ENCODE measurements at regions not wholly inside any gene's neighbourhood (a gene's known extent, or its start where the extent isn't known, plus 50 kb on each side); places are given as distances from the start of the nearest gene placed in this dataset.

DNA sequence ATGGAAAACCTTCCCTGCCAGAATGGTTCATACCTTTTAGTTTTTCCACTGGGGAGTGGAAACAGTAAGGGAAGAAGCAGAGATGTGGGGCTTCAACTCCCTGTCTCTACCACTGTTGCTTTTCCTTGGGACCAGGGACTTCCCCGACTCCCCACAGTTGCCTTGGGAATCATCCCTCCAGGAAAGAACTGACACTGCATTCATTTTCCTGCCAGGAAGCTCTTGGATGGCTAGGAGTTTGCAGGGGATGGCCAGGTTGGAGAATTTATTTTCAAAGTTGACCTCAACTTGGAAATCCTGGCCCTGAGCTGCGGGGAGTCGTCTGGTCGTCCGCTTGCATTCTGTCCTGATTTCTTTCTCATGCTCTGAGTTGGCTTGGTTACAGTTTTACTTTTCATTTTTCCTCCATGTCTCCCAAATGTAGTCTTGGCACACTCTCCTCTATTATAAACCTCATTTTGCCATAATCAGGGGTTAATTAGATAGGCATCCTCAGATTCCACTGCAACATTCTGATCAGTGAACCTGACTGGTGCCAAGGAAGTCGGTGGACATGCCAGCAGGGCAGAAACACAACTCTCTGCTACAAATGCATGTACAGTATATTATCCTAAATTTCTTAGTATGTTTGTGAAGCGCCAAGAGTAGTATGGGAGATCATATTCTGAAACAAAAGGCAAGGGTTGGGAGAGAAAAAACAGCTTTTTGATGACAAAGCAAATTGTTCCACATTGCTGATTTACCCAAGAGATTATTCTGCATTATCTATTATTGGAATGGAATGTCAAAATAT is 220.5 kb upstream of the XYLT1 start:
- H3K9me3 Mint-ChIP-seq = no peaks in the 10 kb centered on the region
- no peaks in the 10 kb centered on the region for H3K36me3 Mint-ChIP-seq
- H3K27ac Mint-ChIP-seq = no peak overlapping the region
- ATAC-seq (no peak), DNase-seq (no peak)
- POLR2A ChIA-PET = no interaction called here
- H3K27me3 Mint-ChIP-seq = peaks cover 10 to 24% (median 11%) of the 10 kb centered on the region in 5 donors
- H3K4me3 Mint-ChIP-seq = no peak overlapping the region
- H3K4me1 Mint-ChIP-seq = no peaks in the 10 kb centered on the region

- H3K36me3 Mint-ChIP-seq = peaks cover 0 to 4% (median 0%) of the 10 kb centered on the region in 3 donors
- DNase-seq (no peak), ATAC-seq (no peak)
- POLR2A ChIA-PET = no interaction called here
- H3K9me3 Mint-ChIP-seq = peaks cover 0 to 9% (median 4%) of the 10 kb centered on the region in 9 donors
- no peak overlapping the region for H3K4me3 Mint-ChIP-seq
- H3K4me1 Mint-ChIP-seq = no peaks in the 10 kb centered on the region
- H3K27ac Mint-ChIP-seq = no peak overlapping the region
- H3K27me3 Mint-ChIP-seq = peaks cover 8 to 20% (median 17%) of the 10 kb centered on the region in 5 donors
Measured at GRCh38 chr16:17685447-17685846, 214.7 kb upstream of the XYLT1 start.

- H3K4me1 Mint-ChIP-seq = no peaks in the 10 kb centered on the region
- peaks cover 0 to 17% (median 13%) of the 10 kb centered on the region in 9 donors for H3K9me3 Mint-ChIP-seq
- ATAC-seq (no peak), DNase-seq (no peak)
- no peak overlapping the region for H3K27ac Mint-ChIP-seq
- POLR2A ChIA-PET = no interaction called here
- H3K36me3 Mint-ChIP-seq = peaks cover 0 to 10% (median 0%) of the 10 kb centered on the region in 3 donors
- H3K27me3 Mint-ChIP-seq = peaks cover 10 to 20% (median 17%) of the 10 kb centered on the region in 5 donors
- H3K4me3 Mint-ChIP-seq = no peak overlapping the region
Measured at GRCh38 chr16:17683281-17683680, 212.5 kb upstream of the XYLT1 start.

DNA sequence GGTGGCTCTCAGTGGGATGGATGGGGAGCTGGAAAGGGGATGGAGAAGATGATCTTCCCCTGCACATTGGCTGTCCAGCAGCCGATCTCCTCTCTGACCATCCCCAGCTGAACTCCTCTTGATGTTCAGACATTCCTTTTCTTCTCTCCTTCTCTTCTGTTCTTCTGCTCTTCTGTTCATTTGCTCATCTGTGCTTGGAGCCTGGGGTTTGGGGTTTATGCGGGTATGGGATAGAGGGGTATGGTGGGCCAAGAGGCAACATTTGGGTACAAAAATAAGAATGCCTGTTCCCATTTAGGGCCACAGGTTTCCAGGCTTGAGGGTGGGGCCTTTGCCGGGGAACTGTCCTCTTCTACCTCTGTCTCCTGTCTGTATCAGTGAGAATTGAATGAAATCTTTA is 205.4 kb upstream of the XYLT1 start:
- ATAC-seq (no peak), DNase-seq (no peak)
- Mint-ChIP-seq H3K36me3 (peaks cover 0 to 10% (median 0%) of the 10 kb centered on the region in 3 donors), H3K4me3 (no peak overlapping the region), H3K9me3 (peaks cover 0 to 17% (median 14%) of the 10 kb centered on the region in 9 donors), H3K27me3 (peaks cover 0 to 19% (median 14%) of the 10 kb centered on the region in 5 donors), H3K4me1 (no peaks in the 10 kb centered on the region), H3K27ac (no peak overlapping the region)
- POLR2A ChIA-PET = no interaction called here

DNA sequence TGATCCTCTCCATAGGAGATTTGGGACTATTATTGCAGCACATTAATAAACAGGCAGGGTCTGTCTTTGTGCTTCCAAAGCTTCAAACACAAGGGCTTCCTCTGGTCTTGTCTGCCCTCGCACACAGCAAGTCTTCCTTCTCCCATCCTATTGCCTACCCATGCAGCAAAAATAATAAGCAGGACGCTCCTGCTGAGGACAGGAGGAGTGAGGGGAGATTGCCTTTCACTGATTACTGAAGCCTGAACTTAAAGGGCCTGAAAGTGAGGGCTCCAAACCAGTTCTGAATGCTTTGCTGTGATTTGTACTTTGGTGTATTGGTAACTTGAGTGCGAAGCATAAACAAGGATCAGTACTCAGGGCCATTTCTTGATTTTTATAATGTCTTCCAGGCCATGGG is 197.6 kb upstream of the XYLT1 start:
- ATAC-seq = no peak
- DNase-seq = no peak
- no peaks in the 10 kb centered on the region for H3K36me3 Mint-ChIP-seq
- no peaks in the 10 kb centered on the region for H3K4me1 Mint-ChIP-seq
- H3K4me3 Mint-ChIP-seq = no peak overlapping the region
- peaks cover 2 to 14% (median 4%) of the 10 kb centered on the region in 5 donors for H3K27me3 Mint-ChIP-seq
- H3K9me3 Mint-ChIP-seq = peaks cover 0 to 17% (median 0%) of the 10 kb centered on the region in 9 donors
- POLR2A ChIA-PET = no interaction called here
- no peak overlapping the region for H3K27ac Mint-ChIP-seq

DNA sequence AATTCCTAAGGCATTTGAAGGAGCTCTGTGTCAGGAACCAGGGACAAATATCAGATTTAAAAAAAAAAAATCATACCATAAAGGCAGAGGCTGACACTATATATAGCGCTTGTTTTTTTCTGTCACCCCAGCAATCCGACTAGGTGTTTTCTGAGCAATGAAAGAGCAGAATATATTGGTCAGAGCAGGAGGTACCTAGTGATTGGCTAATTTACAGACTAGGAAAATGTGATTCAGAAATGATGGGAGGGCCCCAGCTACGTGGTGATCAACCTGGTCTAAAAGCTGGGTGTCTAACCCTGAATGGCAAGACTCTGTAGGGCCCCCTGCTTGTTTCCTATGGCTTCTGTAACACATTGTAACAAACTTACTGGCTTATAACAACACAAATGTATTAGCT is 195.5 kb upstream of the XYLT1 start:
- H3K4me1 Mint-ChIP-seq = no peaks in the 10 kb centered on the region
- H3K27ac Mint-ChIP-seq = no peak overlapping the region
- ATAC-seq (no peak), DNase-seq (no peak)
- peaks cover 0 to 11% (median 7%) of the 10 kb centered on the region in 5 donors for H3K27me3 Mint-ChIP-seq
- POLR2A ChIA-PET = no interaction called here
- no peaks in the 10 kb centered on the region for H3K36me3 Mint-ChIP-seq
- peaks cover 0 to 17% (median 0%) of the 10 kb centered on the region in 9 donors for H3K9me3 Mint-ChIP-seq
- H3K4me3 Mint-ChIP-seq = no peak overlapping the region

DNA sequence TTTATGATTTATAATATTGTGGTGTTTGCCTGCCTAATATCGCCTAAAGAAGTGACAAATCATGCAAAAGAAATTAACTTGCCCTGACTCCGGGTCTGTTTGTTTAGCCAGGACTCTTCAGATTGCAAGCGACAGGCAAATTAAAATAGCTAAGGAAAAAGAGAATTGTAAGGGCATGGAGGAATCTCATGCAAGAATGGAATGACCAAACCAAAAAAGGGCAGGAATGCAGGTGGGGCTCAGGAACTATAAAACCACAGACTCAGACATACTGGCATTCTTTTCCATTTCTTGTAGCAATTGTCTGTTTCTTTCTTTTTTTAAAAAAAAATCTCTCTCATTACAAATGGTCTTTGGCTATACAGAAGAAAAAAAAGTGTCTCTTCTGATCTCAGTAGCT is 188.1 kb upstream of the XYLT1 start:
- Mint-ChIP-seq H3K9me3 (no peaks in the 10 kb centered on the region), H3K27ac (no peak overlapping the region), H3K4me3 (no peak overlapping the region), H3K4me1 (peaks cover 0 to 4% (median 0%) of the 10 kb centered on the region in 4 donors), H3K27me3 (peaks cover 4 to 32% (median 12%) of the 10 kb centered on the region in 5 donors), H3K36me3 (no peaks in the 10 kb centered on the region)
- no peak for DNase-seq
- POLR2A ChIA-PET = no interaction called here
- no peak for ATAC-seq

- peaks cover 9 to 39% (median 16%) of the 10 kb centered on the region in 5 donors for H3K27me3 Mint-ChIP-seq
- ATAC-seq (no peak), DNase-seq (no peak)
- no peak overlapping the region for H3K4me3 Mint-ChIP-seq
- peaks cover 0 to 4% (median 0%) of the 10 kb centered on the region in 4 donors for H3K4me1 Mint-ChIP-seq
- POLR2A ChIA-PET = no interaction called here
- H3K9me3 Mint-ChIP-seq = no peaks in the 10 kb centered on the region
- H3K36me3 Mint-ChIP-seq = no peaks in the 10 kb centered on the region
- H3K27ac Mint-ChIP-seq = peak overlapping the region in 1 of 10 donors; percentile 44
Measured at GRCh38 chr16:17657045-17657444, 186.3 kb upstream of the XYLT1 start.

DNA sequence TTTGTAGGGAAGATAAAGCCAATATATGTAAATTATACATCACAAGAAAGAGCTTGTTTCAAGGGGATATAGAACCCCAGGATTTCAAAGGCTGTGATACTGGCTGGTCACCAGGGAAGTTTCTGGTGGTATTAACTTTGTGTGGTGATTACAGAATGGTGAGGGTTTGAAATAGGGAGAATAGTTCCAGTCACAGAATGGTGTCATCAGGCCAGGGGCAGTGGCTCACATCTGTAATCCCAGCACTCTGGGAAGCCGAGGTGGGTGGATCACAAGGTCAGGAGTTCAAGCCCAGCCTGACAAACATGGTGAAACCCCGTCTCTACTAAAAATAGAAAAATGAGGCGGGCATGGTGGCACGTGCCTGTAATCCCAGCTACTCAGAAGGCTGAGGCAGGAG is 183.8 kb upstream of the XYLT1 start:
- H3K27me3 Mint-ChIP-seq = peaks cover 7 to 42% (median 24%) of the 10 kb centered on the region in 5 donors
- H3K36me3 Mint-ChIP-seq = no peaks in the 10 kb centered on the region
- DNase-seq (no peak), ATAC-seq (no peak)
- H3K27ac Mint-ChIP-seq = no peak overlapping the region
- POLR2A ChIA-PET = no interaction called here
- H3K4me1 Mint-ChIP-seq = peaks cover 0 to 4% (median 1%) of the 10 kb centered on the region in 4 donors
- no peaks in the 10 kb centered on the region for H3K9me3 Mint-ChIP-seq
- no peak overlapping the region for H3K4me3 Mint-ChIP-seq

GRCh38 chr16:17654142-17654541 is 183.4 kb upstream of the XYLT1 start:
- H3K4me1 Mint-ChIP-seq = peaks cover 0 to 4% (median 1%) of the 10 kb centered on the region in 4 donors
- no peaks in the 10 kb centered on the region for H3K9me3 Mint-ChIP-seq
- ATAC-seq = no peak
- no peaks in the 10 kb centered on the region for H3K36me3 Mint-ChIP-seq
- POLR2A ChIA-PET = no interaction called here
- DNase-seq = no peak
- H3K27ac Mint-ChIP-seq = no peak overlapping the region
- H3K4me3 Mint-ChIP-seq = no peak overlapping the region
- H3K27me3 Mint-ChIP-seq = peaks cover 7 to 42% (median 24%) of the 10 kb centered on the region in 5 donors

GRCh38 chr16:17647879-17648872 is 177.4 kb upstream of the XYLT1 start:
- H3K27ac Mint-ChIP-seq = no peak overlapping the region
- H3K9me3 Mint-ChIP-seq = peaks cover 0 to 12% (median 4%) of the 10 kb centered on the region in 9 donors
- DNase-seq (no peak), ATAC-seq (no peak)
- POLR2A ChIA-PET = no interaction called here
- peaks cover 0 to 3% (median 0%) of the 10 kb centered on the region in 4 donors for H3K4me1 Mint-ChIP-seq
- H3K27me3 Mint-ChIP-seq = peaks cover 10 to 25% (median 18%) of the 10 kb centered on the region in 5 donors
- H3K4me3 Mint-ChIP-seq = no peak overlapping the region
- H3K36me3 Mint-ChIP-seq = peaks cover 0 to 3% (median 3%) of the 10 kb centered on the region in 3 donors

DNA sequence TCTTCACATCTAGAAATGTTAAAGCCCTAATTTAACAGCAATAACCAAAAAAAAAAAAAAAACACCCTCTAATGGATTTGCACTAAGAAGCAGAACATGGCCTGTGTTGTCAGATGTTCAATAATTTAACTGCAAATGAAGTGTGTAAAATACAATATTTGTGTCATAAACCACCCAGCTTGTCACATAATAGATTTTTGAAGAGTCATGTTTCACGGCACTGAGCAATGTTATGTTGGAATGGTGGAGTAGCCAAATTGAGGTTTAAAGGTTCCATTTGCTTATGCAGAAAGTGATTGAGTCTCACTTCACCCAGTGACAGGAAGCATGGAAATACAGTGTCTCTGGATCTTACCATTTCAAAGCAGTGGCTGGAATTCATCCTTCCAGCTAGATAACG is 173.2 kb upstream of the XYLT1 start:
- no peaks in the 10 kb centered on the region for H3K4me1 Mint-ChIP-seq
- H3K27ac Mint-ChIP-seq = no peak overlapping the region
- H3K9me3 Mint-ChIP-seq = peaks cover 0 to 12% (median 5%) of the 10 kb centered on the region in 9 donors
- H3K27me3 Mint-ChIP-seq = peaks cover 9 to 17% (median 12%) of the 10 kb centered on the region in 5 donors
- H3K36me3 Mint-ChIP-seq = peaks cover 0 to 3% (median 3%) of the 10 kb centered on the region in 3 donors
- ATAC-seq (no peak), DNase-seq (no peak)
- POLR2A ChIA-PET = no interaction called here
- H3K4me3 Mint-ChIP-seq = no peak overlapping the region

GRCh38 chr16:17641990-17642389 is 171.2 kb upstream of the XYLT1 start:
- Mint-ChIP-seq H3K9me3 (peaks cover 0 to 22% (median 7%) of the 10 kb centered on the region in 9 donors), H3K4me3 (no peak overlapping the region), H3K36me3 (peaks cover 0 to 3% (median 3%) of the 10 kb centered on the region in 3 donors), H3K4me1 (no peaks in the 10 kb centered on the region), H3K27ac (no peak overlapping the region), H3K27me3 (peaks cover 3 to 17% (median 12%) of the 10 kb centered on the region in 5 donors)
- ATAC-seq (no peak), DNase-seq (no peak)
- POLR2A ChIA-PET = no interaction called here

Data from naive thymus-derived CD8-positive, alpha-beta T cell (primary cell).